ENCODE measurements at regions not wholly inside any gene's neighbourhood (a gene's known extent, or its start where the extent isn't known, plus 50 kb on each side); places are given as distances from the start of the nearest gene placed in this dataset.

DNA sequence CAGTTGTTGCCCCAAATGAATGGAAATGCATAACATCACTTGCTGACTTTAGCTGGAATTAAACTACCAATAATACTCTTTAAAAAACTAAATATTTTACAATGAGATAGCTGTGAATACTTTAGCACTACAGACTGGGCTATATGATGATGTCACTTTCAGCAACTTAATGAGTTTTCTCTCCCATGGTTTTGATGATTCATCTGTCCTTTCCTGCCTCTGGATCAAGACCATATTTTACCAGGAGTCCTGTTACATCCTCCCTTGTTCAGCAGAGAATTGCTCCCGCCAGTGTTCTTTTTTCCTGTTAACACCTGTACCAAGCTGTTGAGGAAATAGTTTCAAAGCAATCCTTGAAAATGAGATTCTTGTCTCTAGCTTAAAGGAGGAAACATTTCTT is 543.0 kb downstream of the SPRY1 start:
- DNase-seq (ENCODE audit: low spot score): no peak

DNA sequence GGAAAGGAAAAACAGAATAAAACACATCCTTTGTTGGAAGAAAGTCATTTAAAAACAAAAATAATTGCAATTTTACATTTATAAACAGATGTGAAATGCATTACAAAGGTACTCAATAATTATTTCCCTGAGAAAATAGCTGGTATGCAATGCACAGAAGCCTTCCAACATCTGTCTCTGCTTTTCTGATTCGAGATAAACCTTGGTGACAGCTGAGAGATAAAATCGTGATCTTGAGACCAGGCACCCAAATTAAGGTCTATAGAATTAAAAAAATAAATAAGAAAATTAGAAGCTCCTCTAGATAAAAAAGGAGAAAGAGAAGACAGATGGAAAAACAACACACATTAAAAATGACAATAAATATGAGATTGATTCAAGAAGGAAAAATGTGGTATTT is 544.0 kb downstream of the SPRY1 start:
- DNase-seq (ENCODE audit: low spot score): no peak

DNA sequence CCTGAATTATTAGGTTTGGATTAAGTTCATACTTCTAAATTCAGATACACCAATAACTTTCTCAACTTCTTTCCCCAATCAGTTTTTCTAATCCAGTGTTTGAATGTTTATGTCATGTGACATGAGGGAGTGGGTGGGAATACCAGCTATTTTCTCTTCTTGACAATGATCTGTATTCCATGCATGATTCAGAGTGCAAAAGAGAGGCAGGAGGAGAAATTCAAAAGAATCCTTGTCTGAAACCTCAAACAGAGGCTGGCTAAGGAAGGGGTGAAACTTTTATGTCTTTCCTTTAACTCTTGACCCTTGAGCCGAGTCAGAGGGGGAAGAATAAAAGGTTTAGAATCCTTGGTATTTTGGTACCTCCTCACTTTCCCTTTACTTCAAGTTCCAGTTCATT is 544.7 kb downstream of the SPRY1 start:
- no peak for DNase-seq (ENCODE audit: low spot score)

DNA sequence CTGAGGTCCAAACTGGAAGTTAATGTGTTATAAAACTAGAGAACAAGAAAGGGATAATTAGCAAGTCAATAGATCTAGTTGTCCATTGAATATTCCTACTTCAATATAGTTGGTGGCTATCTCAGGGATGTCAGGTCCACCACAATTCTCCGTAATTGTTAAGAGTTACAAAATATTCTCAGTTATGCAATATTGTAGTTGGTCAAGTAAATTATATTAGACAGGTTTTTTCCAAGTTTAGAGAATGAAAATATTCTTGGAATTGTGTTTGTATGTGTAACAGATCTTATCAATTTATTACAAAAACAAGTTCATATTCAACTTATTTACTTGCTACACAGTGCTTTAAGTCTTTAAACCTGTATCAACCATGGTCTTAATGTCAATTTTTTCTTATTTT is 547.4 kb downstream of the SPRY1 start:
- no peak for DNase-seq (ENCODE audit: low spot score)

DNA sequence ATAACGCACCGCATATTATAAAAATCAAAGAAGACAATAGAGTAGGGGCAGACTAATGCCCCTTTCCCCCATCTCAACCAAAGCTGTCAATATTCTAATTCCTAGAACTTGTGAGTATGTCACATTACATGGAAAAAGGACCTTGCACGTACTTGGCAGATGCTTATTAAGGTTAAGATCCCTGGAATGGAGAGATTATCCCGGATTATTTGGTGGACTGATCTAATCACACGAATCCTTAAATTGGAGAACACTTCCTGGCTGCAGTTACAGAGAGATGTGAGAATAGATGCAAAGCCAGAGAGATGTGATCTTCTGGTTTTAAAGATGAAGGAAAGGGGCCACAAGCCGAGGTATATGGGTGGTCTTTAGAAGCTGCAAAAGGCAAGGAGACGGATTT is 548.7 kb downstream of the SPRY1 start:
- DNase-seq (ENCODE audit: low spot score): no peak

DNA sequence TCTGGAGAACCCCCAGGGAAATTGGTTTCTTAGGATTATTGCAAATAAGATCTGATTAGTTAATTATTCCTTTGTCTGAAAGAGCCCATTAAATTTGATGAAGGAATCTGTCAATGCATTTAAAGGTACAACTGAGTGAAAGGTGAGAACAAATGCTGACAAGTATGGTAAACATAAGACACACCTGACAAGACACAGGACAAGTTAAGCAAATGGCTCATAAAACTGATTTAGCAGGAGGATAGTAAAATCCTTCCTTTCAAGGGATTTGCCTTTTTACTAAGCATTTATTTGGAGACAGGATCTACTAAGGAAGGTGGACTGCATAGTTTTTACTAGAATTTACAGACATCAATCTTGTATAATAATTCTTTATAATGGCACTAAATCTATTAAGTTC is 553.9 kb downstream of the SPRY1 start:
- DNase-seq (ENCODE audit: low spot score): no peak

DNA sequence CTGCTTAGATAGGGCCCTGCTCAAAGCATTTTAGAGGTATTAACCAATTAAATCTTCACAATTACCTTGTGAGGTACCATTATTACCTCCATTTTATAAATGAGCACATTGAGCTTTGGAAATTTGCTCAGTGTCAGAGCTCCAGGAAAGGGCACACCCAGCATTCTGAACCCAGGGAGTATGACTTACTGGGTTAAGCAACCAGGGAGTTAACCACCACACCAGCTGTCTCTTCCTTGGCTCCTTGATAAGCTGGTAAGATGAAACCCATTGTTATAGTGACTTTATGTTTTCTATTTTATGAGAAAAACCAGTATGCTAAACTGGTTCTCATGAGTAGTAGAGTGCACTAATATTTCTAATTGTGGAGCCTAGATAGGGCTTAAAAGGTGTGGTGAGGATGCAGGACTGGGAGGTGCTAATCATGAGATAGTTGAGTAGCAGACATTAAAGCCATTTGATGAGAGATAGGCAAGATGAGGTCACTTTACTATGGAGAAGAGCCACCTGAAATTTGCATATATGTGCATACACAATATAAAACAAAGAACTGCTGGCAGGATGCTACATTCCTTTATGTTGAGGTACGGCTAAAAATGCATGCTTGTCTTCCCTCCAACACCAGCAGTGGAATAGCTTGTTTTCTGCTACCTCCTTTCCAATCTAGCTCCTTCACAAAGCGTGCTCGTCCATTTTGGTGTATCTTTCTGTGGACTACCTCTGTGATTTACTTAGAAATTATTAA is 556.1 kb downstream of the SPRY1 start:
- DNase-seq (ENCODE audit: low spot score): no peak

DNA sequence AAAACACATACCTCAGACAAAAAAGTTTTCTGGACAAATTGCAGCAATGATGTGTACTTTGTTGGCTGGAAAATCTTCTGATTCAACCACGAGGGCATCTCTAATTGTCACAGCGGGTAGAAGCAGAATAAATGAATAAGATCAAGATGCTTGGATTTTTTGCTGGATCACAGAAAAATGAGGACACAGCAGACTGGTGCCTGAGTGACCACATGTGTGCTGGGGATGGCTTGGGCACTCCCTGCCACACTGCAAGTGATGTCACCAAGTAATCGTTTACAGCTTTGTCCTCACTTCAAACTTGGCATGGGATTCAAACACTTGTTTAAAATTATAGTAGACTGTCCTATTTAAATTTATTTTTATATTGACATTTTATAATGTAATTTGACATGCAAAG is 557.0 kb downstream of the SPRY1 start:
- DNase-seq (ENCODE audit: low spot score): no peak

DNA sequence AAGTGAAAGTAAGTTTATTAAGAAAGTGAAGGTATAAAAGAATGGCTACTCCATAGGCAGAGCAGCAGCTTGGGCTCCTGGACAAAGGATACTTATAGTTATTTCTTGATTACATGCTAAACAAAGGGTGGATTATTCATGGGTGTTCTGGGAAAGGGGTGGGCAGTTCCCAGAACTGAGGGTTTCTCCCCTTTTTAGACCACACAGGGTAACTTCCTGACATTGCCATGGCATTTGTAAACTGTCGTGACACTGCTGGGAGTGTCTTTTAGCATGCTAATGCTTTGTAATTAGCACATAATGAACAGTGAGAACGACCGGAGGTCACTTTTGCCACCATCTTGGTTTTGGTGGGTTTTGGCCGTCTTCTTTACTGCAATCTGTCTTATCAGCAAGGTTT is 557.6 kb downstream of the SPRY1 start:
- no peak for DNase-seq (ENCODE audit: low spot score)

DNA sequence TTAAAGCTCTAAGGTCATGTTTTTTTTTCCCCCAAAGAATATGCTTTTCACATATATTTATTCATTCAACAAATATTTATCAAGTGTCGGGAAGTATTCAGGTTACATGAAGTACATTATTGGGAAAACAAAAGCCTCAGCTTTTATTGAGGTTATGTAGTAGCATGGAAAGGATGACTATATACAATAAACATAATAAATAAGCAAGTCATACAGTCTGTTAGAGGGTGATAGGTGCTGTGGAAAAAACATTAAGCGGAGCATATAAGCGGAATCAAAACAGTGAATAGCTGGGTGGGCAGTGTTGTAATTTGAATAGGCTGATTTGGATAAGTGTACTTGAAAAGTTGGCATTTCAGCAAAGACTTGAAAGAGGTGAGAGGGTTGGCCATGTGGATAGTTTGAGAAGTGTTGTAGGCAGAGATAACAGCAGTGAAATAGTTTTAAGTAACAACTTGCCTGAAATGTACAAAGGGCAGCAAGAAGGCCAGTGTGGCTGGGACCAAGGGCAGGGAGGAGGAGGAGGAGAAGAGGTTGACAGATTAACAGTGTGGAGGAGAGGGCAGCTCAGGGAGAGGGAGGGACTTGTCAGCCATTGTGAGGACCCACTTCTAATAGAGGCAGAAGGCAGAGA is 558.7 kb downstream of the SPRY1 start:
- no peak for DNase-seq (ENCODE audit: low spot score)

DNA sequence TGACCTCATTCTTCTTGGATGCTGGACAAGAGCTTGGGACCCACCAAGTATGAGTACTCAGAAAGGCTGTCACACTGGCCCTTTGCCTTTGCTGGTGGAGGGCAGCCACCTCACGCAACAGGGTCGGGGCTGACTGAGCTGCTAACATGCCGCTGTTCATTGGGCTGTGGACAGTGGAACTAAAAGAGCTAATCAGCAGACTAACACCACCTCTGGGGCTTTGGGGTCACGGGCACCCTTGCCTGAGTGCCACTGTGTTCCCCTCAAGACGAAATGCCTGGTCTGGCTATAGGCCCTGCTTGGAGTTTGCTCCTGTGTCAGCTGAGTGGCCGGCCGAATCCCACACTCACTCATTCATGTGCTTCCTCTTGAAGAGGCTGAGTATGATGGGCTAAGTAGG is 559.6 kb downstream of the SPRY1 start:
- no peak for DNase-seq (ENCODE audit: low spot score)

DNA sequence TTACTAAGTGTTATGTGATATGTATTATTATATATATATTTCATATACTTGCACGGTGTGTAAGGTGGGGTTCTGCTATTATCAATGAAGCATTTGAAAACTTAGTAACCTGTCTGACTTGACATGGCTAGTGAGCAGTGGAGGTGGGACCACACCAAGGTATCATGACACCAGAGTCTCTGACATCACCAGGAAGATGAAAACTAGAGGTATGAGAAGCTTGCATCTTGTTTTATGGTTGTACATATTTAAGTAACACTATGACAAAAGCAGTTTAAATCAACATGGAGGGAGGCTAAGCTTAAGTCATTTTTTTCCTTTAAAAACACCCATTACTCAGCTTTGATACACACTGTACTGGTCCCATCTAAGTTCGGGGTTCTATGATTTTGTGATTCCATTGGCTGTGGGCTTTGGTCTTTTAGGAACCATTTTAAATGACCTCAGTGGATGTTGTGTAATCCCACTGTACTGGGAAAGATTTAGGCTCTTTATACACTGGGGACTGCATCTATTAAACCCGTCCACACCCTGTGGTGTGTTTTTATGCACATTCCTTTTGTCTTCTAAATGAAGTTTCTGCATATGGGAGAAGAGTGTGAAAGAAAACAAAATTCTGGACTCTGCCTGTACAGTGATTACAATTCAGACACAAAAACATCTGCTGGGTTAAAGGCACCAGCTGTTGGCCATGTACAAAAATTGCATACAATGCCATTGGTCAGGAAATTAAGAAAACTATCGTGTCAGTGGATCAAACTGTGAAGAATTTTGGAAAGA is 570.6 kb downstream of the SPRY1 start:
- no peak for DNase-seq (ENCODE audit: low spot score)

DNA sequence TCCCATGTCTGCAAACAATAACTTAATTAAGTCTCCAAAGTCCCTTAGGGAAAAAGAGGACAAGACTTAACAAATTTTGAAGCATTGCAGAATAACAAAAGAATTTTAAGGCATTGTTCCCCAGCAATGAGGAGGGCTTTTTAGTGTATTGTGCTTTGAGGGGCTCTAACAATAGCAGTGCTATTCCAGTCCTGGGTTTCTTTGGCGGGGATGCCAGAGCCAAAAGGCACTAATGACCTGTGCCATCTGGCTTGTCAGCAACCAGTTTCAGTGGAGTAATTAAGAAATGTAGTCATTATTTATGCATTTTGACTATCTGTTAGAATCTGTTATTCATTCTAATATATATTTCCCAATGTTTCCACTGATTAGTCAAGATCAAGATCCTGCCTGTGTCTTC is 575.4 kb downstream of the SPRY1 start:
- DNase-seq (ENCODE audit: low spot score): no peak

DNA sequence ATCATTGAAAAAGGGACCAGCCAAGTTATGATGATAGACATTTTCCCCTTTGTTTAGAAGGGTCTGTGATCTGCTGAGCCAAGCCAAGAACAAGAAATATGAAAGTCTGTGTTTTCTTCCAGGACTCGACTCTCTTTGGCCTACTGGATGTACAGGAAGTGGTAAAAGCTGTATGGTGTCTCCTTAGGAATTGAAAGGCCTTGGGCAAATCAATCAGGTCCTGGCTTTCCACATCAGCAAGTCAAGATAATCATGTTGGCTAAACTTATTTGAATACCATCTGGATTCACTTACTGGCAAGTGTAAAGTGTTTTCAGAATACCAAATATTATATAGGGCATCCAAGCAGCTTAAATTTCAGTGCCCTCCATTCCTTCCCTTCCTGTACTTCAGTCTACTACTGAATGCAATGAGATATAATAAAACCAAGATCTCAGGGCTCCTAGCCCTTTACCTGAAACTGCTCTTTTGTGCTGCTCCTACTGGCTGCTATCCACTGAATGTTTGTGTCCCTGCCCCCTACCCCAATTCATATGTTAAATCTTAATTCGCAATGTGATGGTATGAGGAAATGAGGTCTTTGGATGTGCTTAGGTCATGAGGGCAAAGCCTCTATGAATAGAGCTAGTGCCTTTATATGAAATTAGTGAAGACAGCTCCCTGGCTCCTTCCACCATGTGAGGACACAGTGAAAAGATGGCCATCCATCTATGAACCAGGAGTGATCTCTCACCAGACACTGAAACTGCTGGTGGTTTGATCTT is 578.0 kb downstream of the SPRY1 start:
- no peak for DNase-seq (ENCODE audit: low spot score)

DNA sequence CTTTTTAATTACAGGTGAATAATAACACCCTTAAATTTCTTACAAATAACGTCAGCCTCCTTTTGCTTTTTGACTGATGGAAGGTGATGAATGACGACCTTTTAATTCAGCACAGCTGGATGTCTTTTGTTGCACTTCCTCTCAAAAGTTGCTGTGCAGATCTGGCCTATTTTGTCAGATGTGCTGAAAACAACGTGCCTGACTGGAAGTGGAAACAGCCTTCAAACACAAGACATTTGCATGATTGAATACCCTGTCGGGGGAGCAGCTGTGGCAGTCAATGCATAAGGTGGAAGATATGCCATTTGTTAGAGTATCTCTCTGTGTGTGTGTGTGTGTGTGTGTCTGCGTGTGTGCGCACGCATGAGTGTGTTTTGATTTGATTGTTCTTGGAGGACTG is 579.7 kb downstream of the SPRY1 start:
- DNase-seq (ENCODE audit: low spot score): no peak

DNA sequence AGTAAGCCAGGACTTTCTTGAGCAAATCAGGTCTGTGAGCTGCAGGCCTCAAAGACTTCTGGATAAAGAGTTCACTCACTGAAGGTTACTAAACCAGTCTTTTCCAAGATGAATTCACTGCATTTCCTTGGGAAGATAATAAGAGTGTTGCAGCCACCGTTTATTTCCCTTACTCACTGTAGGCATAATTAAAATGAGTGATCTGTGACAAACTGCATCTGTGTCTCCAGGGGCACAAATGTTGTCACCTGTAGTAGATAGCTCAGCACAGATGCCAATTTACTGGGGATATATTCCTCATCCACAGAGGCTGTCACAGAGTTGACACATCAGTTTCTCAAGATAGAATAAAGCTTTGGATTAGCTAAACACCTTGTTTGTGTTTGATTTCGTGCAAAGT is 580.2 kb downstream of the SPRY1 start:
- DNase-seq (ENCODE audit: low spot score): no peak

DNA sequence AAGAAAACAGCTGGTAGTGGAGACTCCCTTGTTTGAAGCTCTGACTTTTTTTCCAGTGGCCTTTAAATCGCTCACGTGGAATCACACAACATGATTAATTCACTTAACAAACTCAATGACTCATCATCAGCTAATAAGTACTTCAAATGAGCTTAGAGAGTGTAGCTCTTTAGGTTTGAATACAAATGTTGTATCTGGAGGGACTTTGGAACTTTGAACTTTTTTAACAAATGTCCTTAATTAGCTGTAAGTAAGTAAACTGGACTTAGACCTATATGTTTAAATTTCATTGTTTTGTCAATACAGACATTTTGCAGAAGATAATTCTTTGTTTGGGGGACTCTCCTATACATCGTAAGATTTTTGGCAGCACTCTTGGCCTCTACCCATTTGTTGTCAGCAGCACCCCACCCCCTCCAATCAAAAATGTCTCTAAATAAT is 581.1 kb downstream of the SPRY1 start:
- no peak for DNase-seq (ENCODE audit: low spot score)

DNA sequence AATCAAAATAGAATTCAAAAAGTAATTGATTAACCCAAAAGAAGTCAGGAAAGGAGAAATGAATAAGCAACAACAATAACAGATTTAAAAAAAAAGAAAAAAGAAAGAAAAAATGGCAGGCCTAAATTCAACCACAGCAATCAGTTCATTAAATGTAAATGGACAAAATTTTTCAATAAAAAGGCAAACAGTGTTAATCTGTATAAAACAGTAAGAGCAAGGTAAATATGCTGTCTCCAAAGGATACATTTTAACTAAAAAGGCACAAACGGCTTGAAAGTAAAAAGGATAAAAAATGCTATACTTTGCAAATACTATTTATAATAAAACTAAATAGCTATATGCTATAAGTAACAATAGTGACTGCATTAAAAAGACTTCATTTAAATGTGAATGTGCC is 582.0 kb downstream of the SPRY1 start:
- DNase-seq (ENCODE audit: low spot score): no peak

DNA sequence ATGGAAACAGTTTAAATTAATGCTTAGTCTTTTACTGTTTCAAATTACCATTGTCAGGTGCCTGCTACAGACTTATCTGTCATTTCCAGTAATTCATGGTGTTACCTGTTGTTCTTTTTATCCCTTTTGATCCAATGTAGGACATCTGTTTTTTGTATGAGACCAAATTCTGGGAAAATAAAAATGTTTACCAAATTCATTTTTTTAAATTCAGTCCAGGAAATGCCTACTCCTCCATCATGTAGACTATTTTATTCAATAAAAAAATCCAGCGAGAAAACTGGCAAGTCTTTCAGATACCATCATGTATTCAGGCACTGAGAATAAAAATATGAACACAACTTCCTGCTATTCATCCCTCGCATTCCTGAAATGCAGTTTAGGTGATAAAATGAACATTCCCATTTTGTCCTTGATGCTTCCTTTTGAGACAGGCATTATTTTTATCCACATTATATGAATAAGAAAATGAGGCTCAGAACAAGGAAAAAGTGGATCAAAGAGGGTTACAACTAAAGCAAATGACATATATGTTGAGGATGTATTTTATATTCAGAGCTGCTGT is 584.2 kb downstream of the SPRY1 start:
- no peak for DNase-seq (ENCODE audit: low spot score)

DNA sequence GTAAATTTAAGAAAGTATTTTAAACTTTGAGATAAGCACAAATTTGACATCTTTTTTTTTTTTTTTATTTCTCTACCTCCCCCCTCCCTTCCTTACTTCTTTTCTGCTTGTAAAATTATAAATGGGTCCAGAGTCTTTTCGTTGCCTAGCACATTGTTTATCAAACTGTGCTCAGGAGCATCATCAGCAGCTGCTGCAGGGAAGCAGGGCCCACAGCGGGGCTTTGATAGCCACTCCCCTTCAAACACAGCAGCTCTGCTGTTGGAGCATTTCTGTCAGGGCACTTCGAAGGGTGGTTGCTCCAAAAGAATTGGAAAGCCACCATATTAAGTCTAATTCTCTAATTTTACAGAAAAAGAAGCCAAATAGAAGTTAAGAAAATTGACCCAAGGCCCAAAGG is 588.3 kb downstream of the SPRY1 start:
- DNase-seq (ENCODE audit: low spot score): no peak

DNA sequence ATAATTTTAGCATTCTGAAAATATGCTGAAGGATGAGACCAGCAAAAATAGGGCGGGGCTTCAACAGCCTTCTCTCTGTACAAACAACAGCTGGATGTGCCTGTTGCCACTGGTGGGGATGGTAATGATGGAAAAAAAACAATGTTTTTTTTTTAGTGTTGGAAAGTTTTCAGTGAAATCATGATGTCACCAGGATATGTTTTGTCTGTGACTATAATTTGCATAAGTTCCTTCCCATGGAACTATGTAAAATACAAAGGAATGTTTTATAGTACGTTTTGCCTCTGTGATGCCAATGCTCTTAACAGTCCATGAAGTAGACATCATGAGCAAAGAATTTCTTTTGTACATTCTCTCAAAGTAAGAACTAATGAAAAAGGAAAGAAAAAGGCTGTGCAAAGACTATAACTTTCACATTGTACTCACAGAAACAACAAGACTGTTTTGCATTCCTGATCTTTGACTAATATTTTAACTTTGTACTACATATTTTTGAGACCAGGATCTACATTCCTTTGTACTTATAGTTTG is 589.7 kb downstream of the SPRY1 start:
- DNase-seq (ENCODE audit: low spot score): no peak

DNA sequence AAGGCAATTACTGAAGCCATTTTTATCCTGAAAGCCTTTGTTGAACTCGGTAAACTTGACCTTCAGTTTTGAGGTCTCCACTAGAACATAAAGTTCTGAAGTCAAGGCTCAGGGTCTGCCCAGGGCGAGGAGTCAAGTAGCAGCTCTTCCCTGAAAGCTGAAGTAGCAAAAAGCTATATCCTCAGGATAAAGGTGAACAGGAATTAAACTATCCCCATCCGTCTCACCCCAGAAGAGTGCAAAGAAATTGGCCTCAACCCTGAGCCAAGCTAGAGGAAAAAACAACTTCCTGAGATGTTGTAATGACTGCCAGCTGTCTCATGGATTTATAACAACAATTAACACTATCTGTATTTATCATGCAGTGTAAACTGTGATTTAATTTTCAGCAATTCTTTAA is 590.8 kb downstream of the SPRY1 start:
- no peak for DNase-seq (ENCODE audit: low spot score)

Measured in HuH-7.5 (cell line).